ENCODE measurements at regions not wholly inside any gene's neighbourhood (a gene's known extent, or its start where the extent isn't known, plus 50 kb on each side); places are given as distances from the start of the nearest gene placed in this dataset.
A peak's percentile ranks its signal among the peaks of the same experiment; 100 is the strongest.
"Not testable (repeated sequence)": the region's sequence is repeated elsewhere in the genome, so short reads cannot be mapped to it uniquely, and the experiment has no call there.

GRCh38 chr1:121531747-121532146 lies 347.0 kb downstream of the SRGAP2C start:
- not testable (repeated sequence) for H3K9me3 Mint-ChIP-seq; H3K36me3 Mint-ChIP-seq (ENCODE audit: insufficient read depth); H3K27me3 Mint-ChIP-seq (ENCODE audit: low read depth); ATAC-seq; DNase-seq; H3K4me3 Mint-ChIP-seq
- peaks cover 18% of the 10 kb centered on the region for H3K4me1 Mint-ChIP-seq (ENCODE audit: low read depth)

GRCh38 chr1:121538148-121538547 lies 353.4 kb downstream of the SRGAP2C start:
- not testable (repeated sequence) for H3K36me3 Mint-ChIP-seq (ENCODE audit: insufficient read depth); DNase-seq; H3K4me3 Mint-ChIP-seq; H3K4me1 Mint-ChIP-seq (ENCODE audit: low read depth); H3K9me3 Mint-ChIP-seq; ATAC-seq; H3K27me3 Mint-ChIP-seq (ENCODE audit: low read depth)

- H3K27me3 Mint-ChIP-seq (ENCODE audit: low read depth), result no peaks in the 10 kb centered on the region
- H3K9me3 Mint-ChIP-seq, result no peaks in the 10 kb centered on the region
- DNase-seq (no peak), ATAC-seq (no peak)
- peaks cover 2% of the 10 kb centered on the region for H3K36me3 Mint-ChIP-seq (ENCODE audit: insufficient read depth)
- peaks cover 3% of the 10 kb centered on the region for H3K4me1 Mint-ChIP-seq (ENCODE audit: low read depth)
- H3K4me3 Mint-ChIP-seq, result no peak overlapping the region
Observed at GRCh38 chr1:121538943-121539575, 354.3 kb downstream of the SRGAP2C start.

- H3K9me3 Mint-ChIP-seq; H3K36me3 Mint-ChIP-seq (ENCODE audit: insufficient read depth); H3K27me3 Mint-ChIP-seq (ENCODE audit: low read depth); DNase-seq; H3K4me3 Mint-ChIP-seq; ATAC-seq: not testable (repeated sequence)
- peaks cover 14% of the 10 kb centered on the region for H3K4me1 Mint-ChIP-seq (ENCODE audit: low read depth)
Observed at GRCh38 chr1:121543988-121544387, 359.2 kb downstream of the SRGAP2C start.

GRCh38 chr1:121544500-121544899 lies 359.7 kb downstream of the SRGAP2C start:
- Mint-ChIP-seq H3K9me3 (no peaks in the 10 kb centered on the region), H3K4me3 (no peak overlapping the region), H3K4me1 (ENCODE audit: low read depth) (peaks cover 14% of the 10 kb centered on the region), H3K36me3 (ENCODE audit: insufficient read depth) (no peaks in the 10 kb centered on the region), H3K27me3 (ENCODE audit: low read depth) (no peaks in the 10 kb centered on the region)
- DNase-seq, result no peak
- no peak for ATAC-seq

GRCh38 chr1:121545899-121546298 lies 361.1 kb downstream of the SRGAP2C start:
- H3K4me3 Mint-ChIP-seq; ATAC-seq; H3K9me3 Mint-ChIP-seq; H3K27me3 Mint-ChIP-seq (ENCODE audit: low read depth); H3K36me3 Mint-ChIP-seq (ENCODE audit: insufficient read depth); DNase-seq: not testable (repeated sequence)
- peaks cover 23% of the 10 kb centered on the region for H3K4me1 Mint-ChIP-seq (ENCODE audit: low read depth)

- H3K9me3 Mint-ChIP-seq, result peaks cover 12% of the 10 kb centered on the region
- no peaks in the 10 kb centered on the region for H3K36me3 Mint-ChIP-seq (ENCODE audit: insufficient read depth)
- no peaks in the 10 kb centered on the region for H3K27me3 Mint-ChIP-seq (ENCODE audit: low read depth)
- DNase-seq (no peak), ATAC-seq (no peak)
- H3K4me1 Mint-ChIP-seq (ENCODE audit: low read depth), result peaks cover 32% of the 10 kb centered on the region
- no peak overlapping the region for H3K4me3 Mint-ChIP-seq
Observed at GRCh38 chr1:121546830-121547591, 362.2 kb downstream of the SRGAP2C start.

GRCh38 chr1:121547726-121548125 lies 363.0 kb downstream of the SRGAP2C start:
- not testable (repeated sequence) for ATAC-seq; DNase-seq; H3K4me3 Mint-ChIP-seq; H3K36me3 Mint-ChIP-seq (ENCODE audit: insufficient read depth); H3K27me3 Mint-ChIP-seq (ENCODE audit: low read depth)
- Mint-ChIP-seq H3K4me1 (ENCODE audit: low read depth) (peaks cover 39% of the 10 kb centered on the region), H3K9me3 (peaks cover 12% of the 10 kb centered on the region)

- H3K27me3 Mint-ChIP-seq (ENCODE audit: low read depth); DNase-seq; H3K36me3 Mint-ChIP-seq (ENCODE audit: insufficient read depth); H3K4me3 Mint-ChIP-seq; ATAC-seq: not testable (repeated sequence)
- Mint-ChIP-seq H3K4me1 (ENCODE audit: low read depth) (peaks cover 61% of the 10 kb centered on the region), H3K9me3 (peaks cover 12% of the 10 kb centered on the region)
Observed at GRCh38 chr1:121550817-121551216, 366.0 kb downstream of the SRGAP2C start.

- not testable (repeated sequence) for DNase-seq; H3K36me3 Mint-ChIP-seq (ENCODE audit: insufficient read depth); H3K27me3 Mint-ChIP-seq (ENCODE audit: low read depth)
- Mint-ChIP-seq H3K9me3 (peaks cover 12% of the 10 kb centered on the region), H3K4me1 (ENCODE audit: low read depth) (peaks cover 65% of the 10 kb centered on the region), H3K4me3 (peak overlapping the region; percentile 46)
- ATAC-seq, result peak in 1 of 2 donors; percentile 37
Observed at GRCh38 chr1:121551491-121551890, 366.7 kb downstream of the SRGAP2C start.

- not testable (repeated sequence) for ATAC-seq; H3K36me3 Mint-ChIP-seq (ENCODE audit: insufficient read depth); DNase-seq; H3K27me3 Mint-ChIP-seq (ENCODE audit: low read depth); H3K9me3 Mint-ChIP-seq; H3K4me3 Mint-ChIP-seq
- H3K4me1 Mint-ChIP-seq (ENCODE audit: low read depth), result peaks cover 45% of the 10 kb centered on the region
Observed at GRCh38 chr1:121556560-121556959, 371.8 kb downstream of the SRGAP2C start.

- H3K36me3 Mint-ChIP-seq (ENCODE audit: insufficient read depth); H3K27me3 Mint-ChIP-seq (ENCODE audit: low read depth); ATAC-seq; DNase-seq; H3K4me3 Mint-ChIP-seq; H3K9me3 Mint-ChIP-seq: not testable (repeated sequence)
- peaks cover 32% of the 10 kb centered on the region for H3K4me1 Mint-ChIP-seq (ENCODE audit: low read depth)
Observed at GRCh38 chr1:121558034-121558433, 373.3 kb downstream of the SRGAP2C start.

- peaks cover 7% of the 10 kb centered on the region for H3K36me3 Mint-ChIP-seq (ENCODE audit: insufficient read depth)
Observed at GRCh38 chr1:121558514-121558913, 373.7 kb downstream of the SRGAP2C start.

GRCh38 chr1:121566346-121566745 lies 381.6 kb downstream of the SRGAP2C start:
- H3K36me3 Mint-ChIP-seq (ENCODE audit: insufficient read depth), result peaks cover 11% of the 10 kb centered on the region
- ATAC-seq, result no peak

More at GRCh38 chr1:121558514-121558913, 373.7 kb downstream of the SRGAP2C start:
- ATAC-seq (no peak), DNase-seq (no peak)
- Mint-ChIP-seq H3K9me3 (no peaks in the 10 kb centered on the region), H3K4me3 (no peak overlapping the region), H3K4me1 (ENCODE audit: low read depth) (peaks cover 27% of the 10 kb centered on the region), H3K27me3 (ENCODE audit: low read depth) (no peaks in the 10 kb centered on the region)

GRCh38 chr1:121569428-121569827 lies 384.7 kb downstream of the SRGAP2C start:
- Mint-ChIP-seq H3K27me3 (ENCODE audit: low read depth) (no peaks in the 10 kb centered on the region), H3K4me1 (ENCODE audit: low read depth) (peaks cover 12% of the 10 kb centered on the region), H3K4me3 (no peak overlapping the region), H3K36me3 (ENCODE audit: insufficient read depth) (peaks cover 14% of the 10 kb centered on the region), H3K9me3 (no peaks in the 10 kb centered on the region)
- DNase-seq, result no peak
- ATAC-seq, result no peak

More at GRCh38 chr1:121566346-121566745, 381.6 kb downstream of the SRGAP2C start:
- Mint-ChIP-seq H3K9me3 (no peaks in the 10 kb centered on the region), H3K4me3 (no peak overlapping the region), H3K27me3 (ENCODE audit: low read depth) (no peaks in the 10 kb centered on the region), H3K4me1 (ENCODE audit: low read depth) (peaks cover 15% of the 10 kb centered on the region)
- no peak for DNase-seq

All from activated T-cell treated with anti-CD3 and anti-CD28 coated beads, Interleukin-2, amount 50 U/mL, for 4 hours (primary cell).